Coronary artery (tissue), 2 donors: ENCODE measurements at regions not wholly inside any gene's neighbourhood (a gene's known extent, or its start where the extent isn't known, plus 50 kb on each side); places are given as distances from the start of the nearest gene placed in this dataset.
"Not testable (repeated sequence)": the region's sequence is repeated elsewhere in the genome, so short reads cannot be mapped to it uniquely, and the experiment has no call there.

Experiments
- DNase-seq: peaks from one replicate; pipeline ENCODE4 v3.0.0-alpha.2; 2017; ENCODE audit warnings: low spot score
- H3K27ac ChIP-seq, 2 donors: fragments of 200-600 bp; sonication (generic); one replicate each; pipeline ENCODE4 v1.5.1; 2016 to 2019
- H3K4me3 ChIP-seq: fragments of 200-600 bp; sonication (generic); 2 replicates; pipeline ENCODE4 v1.5.1; 2016; ENCODE audit warnings: mild to moderate bottlenecking, moderate library complexity
- TF ChIP-seq, protein P1 (sequence below): fragments of 200-600 bp; sonication (generic); IDR thresholded peaks from one replicate; pipeline ENCODE4 v1.5.1; 2019; ENCODE audit warnings: antibody characterized with exemption

DNA sequence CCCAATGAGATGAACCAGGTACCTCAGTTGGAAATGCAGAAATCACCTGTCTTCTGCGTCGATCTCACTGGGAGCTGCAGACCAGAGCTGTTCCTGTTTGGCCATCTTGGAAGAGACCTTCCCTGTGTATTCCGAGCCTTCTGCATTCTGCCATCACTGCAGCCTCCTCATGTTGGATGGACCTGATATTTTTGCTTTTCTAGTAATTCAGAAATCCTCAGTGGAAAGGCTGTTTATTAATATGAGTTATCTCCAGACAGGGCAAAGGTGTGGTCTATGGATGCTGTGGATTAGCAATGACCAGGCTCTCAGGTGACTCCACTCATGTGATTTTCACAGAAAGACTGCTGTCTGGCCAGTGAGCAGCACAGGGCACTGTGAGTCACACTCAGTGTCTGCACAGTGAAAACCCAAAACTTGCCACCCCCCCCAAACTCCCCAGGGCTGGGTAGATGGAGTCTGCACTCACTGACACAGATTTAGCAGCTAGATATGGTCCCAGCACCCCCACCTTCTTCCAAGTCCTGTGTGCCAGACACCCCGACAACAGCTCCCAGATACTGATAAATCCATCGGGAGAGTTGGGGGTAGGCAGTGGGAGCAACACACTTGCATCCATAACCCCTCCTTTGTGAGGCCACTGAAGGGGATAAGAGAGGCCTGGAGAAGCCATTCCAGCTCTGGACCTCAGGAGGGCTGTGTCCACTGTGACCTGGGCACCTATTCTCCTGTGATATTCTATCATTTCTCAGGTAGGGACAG is 75.2 kb upstream of the TOP3B start:
- Histone ChIP-seq H3K4me3 (no peak overlapping the region), H3K27ac (no peak overlapping the region)
- DNase-seq, result no peak
- TF ChIP-seq, protein P1, sequence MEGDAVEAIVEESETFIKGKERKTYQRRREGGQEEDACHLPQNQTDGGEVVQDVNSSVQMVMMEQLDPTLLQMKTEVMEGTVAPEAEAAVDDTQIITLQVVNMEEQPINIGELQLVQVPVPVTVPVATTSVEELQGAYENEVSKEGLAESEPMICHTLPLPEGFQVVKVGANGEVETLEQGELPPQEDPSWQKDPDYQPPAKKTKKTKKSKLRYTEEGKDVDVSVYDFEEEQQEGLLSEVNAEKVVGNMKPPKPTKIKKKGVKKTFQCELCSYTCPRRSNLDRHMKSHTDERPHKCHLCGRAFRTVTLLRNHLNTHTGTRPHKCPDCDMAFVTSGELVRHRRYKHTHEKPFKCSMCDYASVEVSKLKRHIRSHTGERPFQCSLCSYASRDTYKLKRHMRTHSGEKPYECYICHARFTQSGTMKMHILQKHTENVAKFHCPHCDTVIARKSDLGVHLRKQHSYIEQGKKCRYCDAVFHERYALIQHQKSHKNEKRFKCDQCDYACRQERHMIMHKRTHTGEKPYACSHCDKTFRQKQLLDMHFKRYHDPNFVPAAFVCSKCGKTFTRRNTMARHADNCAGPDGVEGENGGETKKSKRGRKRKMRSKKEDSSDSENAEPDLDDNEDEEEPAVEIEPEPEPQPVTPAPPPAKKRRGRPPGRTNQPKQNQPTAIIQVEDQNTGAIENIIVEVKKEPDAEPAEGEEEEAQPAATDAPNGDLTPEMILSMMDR, result no peak

GRCh38 chr22:22056809-22057594 is 74.4 kb upstream of the TOP3B start:
- not testable (repeated sequence) for H3K4me3 ChIP-seq, DNase-seq

GRCh38 chr22:22052548-22053139 is 70.1 kb upstream of the TOP3B start:
- not testable (repeated sequence) for H3K27ac ChIP-seq, H3K4me3 ChIP-seq, DNase-seq

More at GRCh38 chr22:22056809-22057594, 74.4 kb upstream of the TOP3B start:
- H3K27ac ChIP-seq, result not testable (repeated sequence)

DNA sequence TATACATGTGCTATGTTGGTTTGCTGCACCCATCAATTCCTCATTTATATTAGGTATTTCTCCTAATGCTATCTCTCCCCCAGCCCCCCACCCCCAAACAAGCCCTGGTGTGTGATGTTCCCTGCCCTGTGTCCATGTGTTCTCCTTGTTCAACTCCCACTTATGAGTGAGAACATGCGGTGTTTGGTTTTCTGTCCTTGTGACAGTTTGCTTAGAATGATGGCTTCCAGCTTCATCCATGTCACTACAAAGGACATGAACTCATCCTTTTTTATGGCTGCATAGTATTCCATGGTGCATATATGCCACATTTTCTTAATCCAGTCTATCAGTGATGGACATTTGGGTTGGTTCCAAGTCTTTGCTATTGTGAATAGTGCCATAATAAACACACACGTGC is 68.4 kb upstream of the TOP3B start:
- not testable (repeated sequence) for DNase-seq, H3K4me3 ChIP-seq

GRCh38 chr22:22050141-22050775 is 67.7 kb upstream of the TOP3B start:
- TF ChIP-seq, protein P1, result no peak
- Histone ChIP-seq H3K4me3 (no peak overlapping the region), H3K27ac (no peak overlapping the region)
- no peak for DNase-seq

More for the DNA sequence above, 68.4 kb upstream of the TOP3B start:
- not testable (repeated sequence) for H3K27ac ChIP-seq

GRCh38 chr22:22049684-22050083 is 67.1 kb upstream of the TOP3B start:
- Histone ChIP-seq H3K4me3 (no peak overlapping the region), H3K27ac (no peak overlapping the region)
- no peak for DNase-seq
- TF ChIP-seq, protein P1, result no peak

DNA sequence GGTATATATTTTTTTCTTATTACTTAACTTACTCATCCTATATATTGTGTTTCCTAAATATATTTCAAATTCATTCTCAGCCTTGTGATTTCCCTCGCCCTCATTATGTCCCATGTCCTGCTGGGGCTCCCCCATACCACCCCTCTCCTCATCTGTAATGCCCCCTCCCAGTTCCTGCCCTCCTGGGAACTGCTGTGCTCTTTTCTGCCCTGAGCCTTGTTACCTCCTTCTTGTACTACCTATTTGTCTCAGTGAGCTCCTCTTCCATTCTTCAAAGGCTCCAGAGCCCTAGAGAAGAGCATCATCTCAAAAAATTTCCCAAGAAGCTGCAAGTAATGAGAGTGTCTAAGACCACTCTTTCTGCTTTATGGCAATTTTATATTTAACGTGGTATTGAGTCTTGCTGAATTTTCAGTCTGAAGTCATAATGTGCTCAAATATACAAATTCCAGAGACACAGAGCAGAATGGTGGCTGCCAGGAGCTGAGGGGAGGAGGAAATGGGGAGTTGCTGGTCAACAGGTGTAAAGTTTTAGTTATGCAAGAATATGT is 66.5 kb upstream of the TOP3B start:
- no peak for DNase-seq
- no peak overlapping the region for H3K4me3 ChIP-seq
- TF ChIP-seq, protein P1, result no peak
- H3K27ac ChIP-seq, result no peak overlapping the region

- Histone ChIP-seq H3K4me3 (no peak overlapping the region), H3K27ac (no peak overlapping the region)
- TF ChIP-seq, protein P1, result no peak
- DNase-seq, result no peak
Observed at GRCh38 chr22:22048318-22048942, 65.8 kb upstream of the TOP3B start.
